ENCODE measurements at regions not wholly inside any gene's neighbourhood (a gene's known extent, or its start where the extent isn't known, plus 50 kb on each side); places are given as distances from the start of the nearest gene placed in this dataset.

DNA sequence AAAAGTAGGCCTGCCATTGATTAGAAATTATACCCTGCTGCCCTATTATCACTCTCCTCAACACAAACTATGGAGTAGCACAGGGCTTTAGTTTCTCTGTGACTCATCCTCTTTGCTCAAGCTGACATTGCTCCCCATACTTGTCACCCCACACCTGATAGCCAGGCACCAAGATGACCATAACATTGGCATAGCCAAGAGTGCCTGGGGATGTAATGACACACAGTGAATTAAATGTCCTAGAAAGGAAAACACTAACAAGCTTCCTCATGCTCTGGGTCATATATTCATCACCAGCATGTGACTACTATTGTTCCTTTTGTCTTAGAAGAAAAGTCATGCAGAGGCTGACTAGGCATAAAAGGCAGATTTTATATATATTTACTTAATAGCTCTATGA, 137.8 kb upstream of the RND3 start:
- Histone ChIP-seq H3K27ac (ENCODE audit: extremely low read depth, low read depth, low read length) (no peak overlapping the region), H3K9me3 (ENCODE audit: control insufficient read depth, insufficient read depth, low read depth, low read length) (no peaks in the 10 kb centered on the region), H3K36me3 (ENCODE audit: control insufficient read depth in 2 of 2, insufficient read depth in 1 of 2, low read length in 2 of 2) (no peaks in the 10 kb centered on the region), H3K4me1 (ENCODE audit: control insufficient read depth, insufficient read depth, low read length) (peaks cover 6% of the 10 kb centered on the region; the same call in 1 of the 2 replicates), H3K4me3 (ENCODE audit: low read depth, low read length) (no peak overlapping the region)
- TF ChIP-seq, protein P1, sequence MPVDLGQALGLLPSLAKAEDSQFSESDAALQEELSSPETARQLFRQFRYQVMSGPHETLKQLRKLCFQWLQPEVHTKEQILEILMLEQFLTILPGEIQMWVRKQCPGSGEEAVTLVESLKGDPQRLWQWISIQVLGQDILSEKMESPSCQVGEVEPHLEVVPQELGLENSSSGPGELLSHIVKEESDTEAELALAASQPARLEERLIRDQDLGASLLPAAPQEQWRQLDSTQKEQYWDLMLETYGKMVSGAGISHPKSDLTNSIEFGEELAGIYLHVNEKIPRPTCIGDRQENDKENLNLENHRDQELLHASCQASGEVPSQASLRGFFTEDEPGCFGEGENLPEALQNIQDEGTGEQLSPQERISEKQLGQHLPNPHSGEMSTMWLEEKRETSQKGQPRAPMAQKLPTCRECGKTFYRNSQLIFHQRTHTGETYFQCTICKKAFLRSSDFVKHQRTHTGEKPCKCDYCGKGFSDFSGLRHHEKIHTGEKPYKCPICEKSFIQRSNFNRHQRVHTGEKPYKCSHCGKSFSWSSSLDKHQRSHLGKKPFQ (tag by site-specific recombination; IDR thresholded peaks at IDR 0.05) = no peak
- TF ChIP-seq ZNF175 (tag by site-specific recombination; IDR thresholded peaks at IDR 0.05) = no peak
- no peak for TF ChIP-seq ZNF561 (tag by site-specific recombination; IDR thresholded peaks at IDR 0.05; ENCODE audit: borderline replicate concordance)
- TF ChIP-seq ZNF776 (tag by site-specific recombination; IDR thresholded peaks at IDR 0.05; ENCODE audit: borderline replicate concordance) = no peak
- no peak for TF ChIP-seq ZNF600 (tag by site-specific recombination; IDR thresholded peaks at IDR 0.05)
- TF ChIP-seq ZNF266 (tag by site-specific recombination; IDR thresholded peaks at IDR 0.05; ENCODE audit: low read depth) = no peak
- TF ChIP-seq, protein P2, sequence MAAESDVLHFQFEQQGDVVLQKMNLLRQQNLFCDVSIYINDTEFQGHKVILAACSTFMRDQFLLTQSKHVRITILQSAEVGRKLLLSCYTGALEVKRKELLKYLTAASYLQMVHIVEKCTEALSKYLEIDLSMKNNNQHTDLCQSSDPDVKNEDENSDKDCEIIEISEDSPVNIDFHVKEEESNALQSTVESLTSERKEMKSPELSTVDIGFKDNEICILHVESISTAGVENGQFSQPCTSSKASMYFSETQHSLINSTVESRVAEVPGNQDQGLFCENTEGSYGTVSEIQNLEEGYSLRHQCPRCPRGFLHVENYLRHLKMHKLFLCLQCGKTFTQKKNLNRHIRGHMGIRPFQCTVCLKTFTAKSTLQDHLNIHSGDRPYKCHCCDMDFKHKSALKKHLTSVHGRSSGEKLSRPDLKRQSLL (tag by site-specific recombination; IDR thresholded peaks at IDR 0.05) = no peak
- no peak for TF ChIP-seq GFI1B (tag by site-specific recombination; IDR thresholded peaks at IDR 0.05)
- no peak for TF ChIP-seq ZNF146 (tag by site-specific recombination; IDR thresholded peaks at IDR 0.05)
- TF ChIP-seq ZNF2 (tag by site-specific recombination; IDR thresholded peaks at IDR 0.05) = no peak
- no peak for TF ChIP-seq ZNF707 (tag by site-specific recombination; IDR thresholded peaks at IDR 0.05)
- TF ChIP-seq ZNF10 (tag by site-specific recombination; IDR thresholded peaks at IDR 0.05) = no peak
- no peak for TF ChIP-seq ZNF324 (tag by site-specific recombination; IDR thresholded peaks at IDR 0.05)
- TF ChIP-seq, protein P3, sequence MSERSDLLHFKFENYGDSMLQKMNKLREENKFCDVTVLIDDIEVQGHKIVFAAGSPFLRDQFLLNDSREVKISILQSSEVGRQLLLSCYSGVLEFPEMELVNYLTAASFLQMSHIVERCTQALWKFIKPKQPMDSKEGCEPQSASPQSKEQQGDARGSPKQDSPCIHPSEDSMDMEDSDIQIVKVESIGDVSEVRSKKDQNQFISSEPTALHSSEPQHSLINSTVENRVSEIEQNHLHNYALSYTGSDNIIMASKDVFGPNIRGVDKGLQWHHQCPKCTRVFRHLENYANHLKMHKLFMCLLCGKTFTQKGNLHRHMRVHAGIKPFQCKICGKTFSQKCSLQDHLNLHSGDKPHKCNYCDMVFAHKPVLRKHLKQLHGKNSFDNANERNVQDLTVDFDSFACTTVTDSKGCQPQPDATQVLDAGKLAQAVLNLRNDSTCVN (tag by site-specific recombination; optimal IDR thresholded peaks at IDR 0.05) = no peak
- no peak for TF ChIP-seq ZNF768 (tag by site-specific recombination; IDR thresholded peaks at IDR 0.05)
- TF ChIP-seq MZF1 (tag by site-specific recombination; IDR thresholded peaks at IDR 0.05; ENCODE audit: borderline replicate concordance) = no peak
- POLR2A ChIA-PET = no interaction called here
- CTCF ChIA-PET = interaction anchor here (0.8 to 1.2 kb wide), 2 partner anchors 77 to 614 kb away, joined by 3 to 5 read pairs; no protein-coding TSS in a partner anchor

DNA sequence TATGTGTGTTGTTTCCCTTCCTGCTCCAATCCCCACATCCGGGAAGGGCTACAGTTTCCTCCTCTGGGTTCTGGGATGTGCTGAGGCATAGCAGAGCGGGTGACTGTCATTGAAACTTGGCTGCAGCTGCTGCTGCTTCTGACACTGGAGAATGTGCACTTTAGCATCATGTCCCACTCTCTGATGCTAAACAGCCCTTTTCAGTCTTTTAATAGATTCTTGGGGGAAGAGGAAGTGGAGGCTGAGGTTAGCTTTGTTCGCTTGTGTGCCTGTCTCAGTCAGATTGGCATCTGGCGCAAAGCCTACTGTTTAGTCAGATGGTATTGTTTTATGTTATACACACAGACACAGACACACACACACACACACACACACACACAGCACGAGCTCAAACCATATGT, 136.5 kb upstream of the RND3 start:
- ChIA-PET CTCF (interaction anchor here (0.7 kb wide), 1 partner anchor 936 kb away, joined by 5 read pairs; no protein-coding TSS in a partner anchor), POLR2A (no interaction called here)
- Histone ChIP-seq H3K9me3 (ENCODE audit: control insufficient read depth, insufficient read depth, low read depth, low read length) (no peaks in the 10 kb centered on the region), H3K27ac (ENCODE audit: extremely low read depth, low read depth, low read length) (no peak overlapping the region), H3K4me3 (ENCODE audit: low read depth, low read length) (no peak overlapping the region), H3K36me3 (ENCODE audit: control insufficient read depth in 2 of 2, insufficient read depth in 1 of 2, low read length in 2 of 2) (no peaks in the 10 kb centered on the region), H3K4me1 (ENCODE audit: control insufficient read depth, insufficient read depth, low read length) (peaks cover 7% of the 10 kb centered on the region; the same call in 1 of the 2 replicates)
- TF ChIP-seq, protein P4, sequence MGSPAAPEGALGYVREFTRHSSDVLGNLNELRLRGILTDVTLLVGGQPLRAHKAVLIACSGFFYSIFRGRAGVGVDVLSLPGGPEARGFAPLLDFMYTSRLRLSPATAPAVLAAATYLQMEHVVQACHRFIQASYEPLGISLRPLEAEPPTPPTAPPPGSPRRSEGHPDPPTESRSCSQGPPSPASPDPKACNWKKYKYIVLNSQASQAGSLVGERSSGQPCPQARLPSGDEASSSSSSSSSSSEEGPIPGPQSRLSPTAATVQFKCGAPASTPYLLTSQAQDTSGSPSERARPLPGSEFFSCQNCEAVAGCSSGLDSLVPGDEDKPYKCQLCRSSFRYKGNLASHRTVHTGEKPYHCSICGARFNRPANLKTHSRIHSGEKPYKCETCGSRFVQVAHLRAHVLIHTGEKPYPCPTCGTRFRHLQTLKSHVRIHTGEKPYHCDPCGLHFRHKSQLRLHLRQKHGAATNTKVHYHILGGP (tag by site-specific recombination; IDR thresholded peaks at IDR 0.05) = no peak
- TF ChIP-seq, protein P5, sequence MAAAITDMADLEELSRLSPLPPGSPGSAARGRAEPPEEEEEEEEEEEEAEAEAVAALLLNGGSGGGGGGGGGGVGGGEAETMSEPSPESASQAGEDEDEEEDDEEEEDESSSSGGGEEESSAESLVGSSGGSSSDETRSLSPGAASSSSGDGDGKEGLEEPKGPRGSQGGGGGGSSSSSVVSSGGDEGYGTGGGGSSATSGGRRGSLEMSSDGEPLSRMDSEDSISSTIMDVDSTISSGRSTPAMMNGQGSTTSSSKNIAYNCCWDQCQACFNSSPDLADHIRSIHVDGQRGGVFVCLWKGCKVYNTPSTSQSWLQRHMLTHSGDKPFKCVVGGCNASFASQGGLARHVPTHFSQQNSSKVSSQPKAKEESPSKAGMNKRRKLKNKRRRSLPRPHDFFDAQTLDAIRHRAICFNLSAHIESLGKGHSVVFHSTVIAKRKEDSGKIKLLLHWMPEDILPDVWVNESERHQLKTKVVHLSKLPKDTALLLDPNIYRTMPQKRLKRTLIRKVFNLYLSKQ (tag by site-specific recombination; IDR thresholded peaks at IDR 0.05; ENCODE audit: borderline replicate concordance) = no peak
- no peak for TF ChIP-seq SETDB1 (IDR thresholded peaks at IDR 0.05; ENCODE audit: insufficient read length, low read length)
- no peak for TF ChIP-seq ZNF777 (tag by site-specific recombination; IDR thresholded peaks at IDR 0.05; ENCODE audit: borderline replicate concordance)
- TF ChIP-seq ZNF529 (tag by site-specific recombination; IDR thresholded peaks at IDR 0.05; ENCODE audit: insufficient replicate concordance) = no peak
- TF ChIP-seq, protein P1 (tag by site-specific recombination; IDR thresholded peaks at IDR 0.05) = no peak
- no peak for TF ChIP-seq ZNF501 (tag by site-specific recombination; IDR thresholded peaks at IDR 0.05)
- TF ChIP-seq MYNN (tag by site-specific recombination; IDR thresholded peaks at IDR 0.05; ENCODE audit: borderline replicate concordance) = no peak
- TF ChIP-seq ZNF837 (tag by site-specific recombination; IDR thresholded peaks at IDR 0.05) = no peak
- no peak for TF ChIP-seq ZNF16 (tag by site-specific recombination; IDR thresholded peaks at IDR 0.05; ENCODE audit: low read depth)
- no peak for TF ChIP-seq KLF9 (tag by site-specific recombination; IDR thresholded peaks at IDR 0.05; ENCODE audit: low read depth)
- TF ChIP-seq ZNF548 (tag by site-specific recombination; IDR thresholded peaks at IDR 0.05) = no peak
- no peak for TF ChIP-seq ZNF19 (tag by site-specific recombination; IDR thresholded peaks at IDR 0.05; ENCODE audit: low read depth)

Measured in HEK293 (cell line).